ENCODE measurements at regions not wholly inside any gene's neighbourhood (a gene's known extent, or its start where the extent isn't known, plus 50 kb on each side); places are given as distances from the start of the nearest gene placed in this dataset.

DNA sequence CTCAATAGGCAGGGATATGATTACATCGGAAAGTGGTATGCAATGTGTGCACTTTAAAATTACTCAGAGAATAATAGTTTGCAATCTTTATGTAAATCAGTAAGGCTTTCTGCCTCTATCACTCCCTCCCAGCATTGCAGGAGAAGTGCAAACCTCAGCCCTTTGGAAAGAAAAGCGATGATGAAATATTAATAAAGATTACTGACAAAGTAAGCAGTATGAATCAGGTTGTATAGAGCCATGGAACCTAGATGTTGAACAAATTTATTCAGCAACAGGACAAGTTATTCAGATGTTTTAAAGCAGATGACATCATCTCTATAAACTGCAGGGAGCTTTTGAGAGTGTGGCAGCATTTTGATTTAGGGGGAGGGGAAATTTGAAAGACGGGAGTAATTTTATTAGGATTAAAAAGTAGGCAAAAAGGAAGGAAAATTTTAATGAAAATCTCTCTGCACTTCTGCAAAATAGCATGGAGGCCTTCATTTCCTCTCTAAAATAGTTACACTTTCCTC lies 631.7 kb upstream of the GRIA3 start:
- TF ChIP-seq EP300 (IDR thresholded peaks at IDR 0.05) (no peak), POLR2A (IDR thresholded peaks at IDR 0.05) (no peak), CTCF (IDR thresholded peaks at IDR 0.05) (no peak)
